ENCODE measurements at regions not wholly inside any gene's neighbourhood (a gene's known extent, or its start where the extent isn't known, plus 50 kb on each side); places are given as distances from the start of the nearest gene placed in this dataset.

DNA sequence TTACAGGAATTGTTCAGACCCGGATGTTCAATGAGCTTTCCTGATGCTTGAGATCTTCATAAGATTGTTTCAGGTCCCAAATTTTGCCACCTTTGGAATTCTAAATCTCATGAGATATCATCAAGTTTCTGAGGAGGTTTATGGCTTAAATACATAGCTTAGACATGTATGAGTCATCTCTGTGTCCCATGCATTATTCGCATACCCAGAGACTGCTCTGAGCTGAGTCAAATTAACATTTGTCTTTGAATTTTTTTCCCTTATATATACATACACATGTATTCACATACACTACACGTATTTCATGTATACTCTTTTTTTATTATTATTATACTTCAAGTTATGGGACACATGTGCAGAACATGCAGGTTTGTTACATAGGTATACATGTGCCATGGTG, 744.6 kb downstream of the BRINP1 start:
- no peak overlapping the region for H3K4me3 ChIP-seq (ENCODE audit: low read depth in 1 of 2, low read length in 2 of 2)
- WGBS, 2 donors: 75 to 83% methylated on average over 3 of the region's 3 CpGs

GRCh38 chr9:118630079-118630478, 739.2 kb downstream of the BRINP1 start:
- H3K4me1 ChIP-seq (ENCODE audit: control insufficient read depth in 2 of 2, insufficient read depth in 2 of 2, low read length in 1 of 2): no peaks in the 10 kb centered on the region
- no peaks in the 10 kb centered on the region for H3K36me3 ChIP-seq (ENCODE audit: control insufficient read depth in 2 of 2, insufficient read depth in 2 of 2, low read length in 1 of 2)
- no peak overlapping the region for H3K4me3 ChIP-seq (ENCODE audit: low read depth in 1 of 2, low read length in 2 of 2)
- H3K27ac ChIP-seq (ENCODE audit: low read depth in 2 of 2, low read length in 1 of 2): no peak overlapping the region
- 55 to 57% methylated on average over 2 of the region's 2 CpGs for WGBS, 2 donors
- no peaks in the 10 kb centered on the region for H3K9me3 ChIP-seq (ENCODE audit: control insufficient read depth in 2 of 2, insufficient read depth in 1 of 2, low read depth in 1 of 2, low read length in 1 of 2)
- H3K27me3 ChIP-seq (ENCODE audit: control insufficient read depth in 1 of 2, insufficient read depth in 2 of 2, low read length in 2 of 2): no peaks in the 10 kb centered on the region

More for the DNA sequence above, 744.6 kb downstream of the BRINP1 start:
- H3K9me3 ChIP-seq (ENCODE audit: control insufficient read depth in 2 of 2, insufficient read depth in 1 of 2, low read depth in 1 of 2, low read length in 1 of 2): peaks cover 0 to 2% of the 10 kb centered on the region in 2 donors
- no peaks in the 10 kb centered on the region for H3K27me3 ChIP-seq (ENCODE audit: control insufficient read depth in 1 of 2, insufficient read depth in 2 of 2, low read length in 2 of 2)
- H3K27ac ChIP-seq (ENCODE audit: low read depth in 2 of 2, low read length in 1 of 2): no peak overlapping the region
- no peaks in the 10 kb centered on the region for H3K4me1 ChIP-seq (ENCODE audit: control insufficient read depth in 2 of 2, insufficient read depth in 2 of 2, low read length in 1 of 2)
- no peaks in the 10 kb centered on the region for H3K36me3 ChIP-seq (ENCODE audit: control insufficient read depth in 2 of 2, insufficient read depth in 2 of 2, low read length in 1 of 2)

DNA sequence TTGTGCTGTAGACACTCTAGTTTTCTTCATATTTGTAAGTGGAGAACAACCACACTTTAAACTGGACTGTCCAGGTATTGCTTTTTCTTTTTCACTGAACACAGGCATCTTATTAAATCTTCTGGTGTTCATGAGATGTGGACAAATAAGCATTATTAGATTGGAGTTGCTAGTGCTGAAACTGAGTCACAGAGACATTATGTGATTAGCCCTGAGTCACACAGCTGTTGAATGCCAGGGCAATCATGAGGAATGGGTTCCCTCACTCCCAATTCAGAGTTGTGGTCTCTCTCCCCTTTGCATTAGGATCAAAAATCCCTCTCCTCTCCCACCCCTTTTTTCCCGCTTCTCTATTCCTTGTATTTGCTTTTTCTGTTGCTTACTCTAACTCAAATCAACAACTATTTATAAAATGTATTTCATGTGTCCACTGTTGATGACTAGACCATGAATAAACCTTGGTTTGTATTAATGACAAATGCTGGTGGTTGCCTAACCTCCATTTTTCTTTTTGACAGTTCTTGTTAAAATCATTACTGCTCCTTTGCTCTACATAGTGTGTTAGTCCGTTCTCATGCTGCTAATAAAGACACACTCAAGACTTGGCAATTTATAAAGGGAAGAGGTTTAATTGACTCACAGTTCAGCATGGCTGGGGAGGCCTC, 738.2 kb downstream of the BRINP1 start:
- Histone ChIP-seq H3K36me3 (ENCODE audit: control insufficient read depth in 2 of 2, insufficient read depth in 2 of 2, low read length in 1 of 2) (no peaks in the 10 kb centered on the region), H3K9me3 (ENCODE audit: control insufficient read depth in 2 of 2, insufficient read depth in 1 of 2, low read depth in 1 of 2, low read length in 1 of 2) (no peaks in the 10 kb centered on the region), H3K27me3 (ENCODE audit: control insufficient read depth in 1 of 2, insufficient read depth in 2 of 2, low read length in 2 of 2) (no peaks in the 10 kb centered on the region), H3K27ac (ENCODE audit: low read depth in 2 of 2, low read length in 1 of 2) (no peak overlapping the region), H3K4me1 (ENCODE audit: control insufficient read depth in 2 of 2, insufficient read depth in 2 of 2, low read length in 1 of 2) (no peaks in the 10 kb centered on the region), H3K4me3 (ENCODE audit: low read depth in 1 of 2, low read length in 2 of 2) (no peak overlapping the region)
- WGBS, 2 donors: 77 to 79% methylated on average over 2 of the region's 2 CpGs

- no peaks in the 10 kb centered on the region for H3K9me3 ChIP-seq (ENCODE audit: control insufficient read depth in 2 of 2, insufficient read depth in 1 of 2, low read depth in 1 of 2, low read length in 1 of 2)
- no peaks in the 10 kb centered on the region for H3K36me3 ChIP-seq (ENCODE audit: control insufficient read depth in 2 of 2, insufficient read depth in 2 of 2, low read length in 1 of 2)
- H3K4me3 ChIP-seq (ENCODE audit: low read depth in 1 of 2, low read length in 2 of 2): no peak overlapping the region
- no peak overlapping the region for H3K27ac ChIP-seq (ENCODE audit: low read depth in 2 of 2, low read length in 1 of 2)
- H3K4me1 ChIP-seq (ENCODE audit: control insufficient read depth in 2 of 2, insufficient read depth in 2 of 2, low read length in 1 of 2): no peaks in the 10 kb centered on the region
- 73 to 82% methylated on average over 4 of the region's 4 CpGs for WGBS, 2 donors
- no peaks in the 10 kb centered on the region for H3K27me3 ChIP-seq (ENCODE audit: control insufficient read depth in 1 of 2, insufficient read depth in 2 of 2, low read length in 2 of 2)
These were observed 737.3 kb downstream of the BRINP1 start for GRCh38 chr9:118631956-118632355.

DNA sequence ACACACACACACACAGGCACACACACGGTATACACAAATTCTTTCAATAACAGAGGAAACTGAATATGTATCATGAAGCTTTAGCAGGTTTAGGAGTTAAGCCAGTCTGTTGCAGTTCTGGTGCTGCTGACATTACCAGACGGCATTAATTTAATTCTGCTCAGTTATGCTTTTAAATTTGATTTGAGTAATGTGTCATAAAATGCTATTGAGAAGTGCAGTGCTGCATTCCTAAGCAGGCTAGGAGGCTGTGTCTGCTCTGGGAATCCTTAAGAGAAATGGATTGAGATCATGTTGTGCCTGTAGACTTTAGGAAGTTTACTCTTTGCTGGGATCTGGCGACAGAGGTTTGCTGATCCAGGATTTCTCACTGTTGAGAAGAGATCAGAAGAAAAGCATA, 733.8 kb downstream of the BRINP1 start:
- no peak overlapping the region for H3K4me3 ChIP-seq (ENCODE audit: low read depth in 1 of 2, low read length in 2 of 2)
- 56 to 67% methylated on average over 3 of the region's 3 CpGs for WGBS, 2 donors
- H3K36me3 ChIP-seq (ENCODE audit: control insufficient read depth in 2 of 2, insufficient read depth in 2 of 2, low read length in 1 of 2): no peaks in the 10 kb centered on the region
- H3K27ac ChIP-seq (ENCODE audit: low read depth in 2 of 2, low read length in 1 of 2): no peak overlapping the region
- no peaks in the 10 kb centered on the region for H3K9me3 ChIP-seq (ENCODE audit: control insufficient read depth in 2 of 2, insufficient read depth in 1 of 2, low read depth in 1 of 2, low read length in 1 of 2)
- no peaks in the 10 kb centered on the region for H3K27me3 ChIP-seq (ENCODE audit: control insufficient read depth in 1 of 2, insufficient read depth in 2 of 2, low read length in 2 of 2)
- no peaks in the 10 kb centered on the region for H3K4me1 ChIP-seq (ENCODE audit: control insufficient read depth in 2 of 2, insufficient read depth in 2 of 2, low read length in 1 of 2)

- Histone ChIP-seq H3K36me3 (ENCODE audit: control insufficient read depth in 2 of 2, insufficient read depth in 2 of 2, low read length in 1 of 2) (no peaks in the 10 kb centered on the region), H3K27me3 (ENCODE audit: control insufficient read depth in 1 of 2, insufficient read depth in 2 of 2, low read length in 2 of 2) (no peaks in the 10 kb centered on the region), H3K9me3 (ENCODE audit: control insufficient read depth in 2 of 2, insufficient read depth in 1 of 2, low read depth in 1 of 2, low read length in 1 of 2) (no peaks in the 10 kb centered on the region), H3K4me3 (ENCODE audit: low read depth in 1 of 2, low read length in 2 of 2) (no peak overlapping the region), H3K4me1 (ENCODE audit: control insufficient read depth in 2 of 2, insufficient read depth in 2 of 2, low read length in 1 of 2) (no peaks in the 10 kb centered on the region), H3K27ac (ENCODE audit: low read depth in 2 of 2, low read length in 1 of 2) (no peak overlapping the region)
- WGBS, 2 donors: 87 to 95% methylated on average over 2 of the region's 2 CpGs
These were observed 731.6 kb downstream of the BRINP1 start for GRCh38 chr9:118637681-118638080.

DNA sequence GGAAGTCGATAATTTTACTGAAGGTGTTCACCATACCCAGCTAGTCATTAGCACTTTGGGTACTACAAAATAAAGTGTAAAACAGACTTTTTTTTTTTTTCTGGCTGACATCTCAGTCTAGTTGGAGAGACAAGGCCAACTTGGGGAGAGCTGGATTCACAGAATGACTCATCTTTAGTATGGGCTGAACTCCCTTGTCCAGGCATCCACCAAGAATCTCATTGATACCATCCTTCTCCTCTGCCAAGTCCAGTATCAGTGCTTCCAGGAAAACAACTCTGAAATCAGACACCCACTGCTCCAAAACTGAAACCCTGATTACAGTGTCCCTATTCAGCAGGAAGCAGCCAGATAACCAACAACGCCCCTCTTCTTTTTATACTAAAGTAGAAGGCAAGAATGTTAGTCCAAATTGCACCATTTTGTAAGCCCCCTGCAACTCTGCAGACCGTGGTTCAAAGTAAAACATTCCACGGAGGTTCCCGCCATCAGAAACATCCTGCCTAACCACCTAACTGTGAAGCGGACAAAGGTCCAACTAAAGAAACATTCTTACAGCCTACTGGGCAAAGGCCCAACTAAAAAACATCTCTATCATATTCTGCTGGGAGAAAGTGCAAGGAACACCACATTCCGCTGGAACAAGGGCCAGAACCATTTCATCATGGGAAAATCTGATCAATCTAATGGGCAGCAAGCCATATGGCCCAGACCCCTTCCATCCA, 728.2 kb downstream of the BRINP1 start:
- no peak overlapping the region for H3K4me3 ChIP-seq (ENCODE audit: low read depth in 1 of 2, low read length in 2 of 2)
- H3K9me3 ChIP-seq (ENCODE audit: control insufficient read depth in 2 of 2, insufficient read depth in 1 of 2, low read depth in 1 of 2, low read length in 1 of 2): no peaks in the 10 kb centered on the region
- no peaks in the 10 kb centered on the region for H3K36me3 ChIP-seq (ENCODE audit: control insufficient read depth in 2 of 2, insufficient read depth in 2 of 2, low read length in 1 of 2)
- no peaks in the 10 kb centered on the region for H3K4me1 ChIP-seq (ENCODE audit: control insufficient read depth in 2 of 2, insufficient read depth in 2 of 2, low read length in 1 of 2)
- no peak overlapping the region for H3K27ac ChIP-seq (ENCODE audit: low read depth in 2 of 2, low read length in 1 of 2)
- no peaks in the 10 kb centered on the region for H3K27me3 ChIP-seq (ENCODE audit: control insufficient read depth in 1 of 2, insufficient read depth in 2 of 2, low read length in 2 of 2)
- 81 to 83% methylated on average over 7 of the region's 7 CpGs for WGBS, 2 donors

- H3K4me1 ChIP-seq (ENCODE audit: control insufficient read depth in 2 of 2, insufficient read depth in 2 of 2, low read length in 1 of 2): no peaks in the 10 kb centered on the region
- H3K27ac ChIP-seq (ENCODE audit: low read depth in 2 of 2, low read length in 1 of 2): no peak overlapping the region
- no peaks in the 10 kb centered on the region for H3K9me3 ChIP-seq (ENCODE audit: control insufficient read depth in 2 of 2, insufficient read depth in 1 of 2, low read depth in 1 of 2, low read length in 1 of 2)
- no peaks in the 10 kb centered on the region for H3K36me3 ChIP-seq (ENCODE audit: control insufficient read depth in 2 of 2, insufficient read depth in 2 of 2, low read length in 1 of 2)
- no peaks in the 10 kb centered on the region for H3K27me3 ChIP-seq (ENCODE audit: control insufficient read depth in 1 of 2, insufficient read depth in 2 of 2, low read length in 2 of 2)
- 28 to 33% methylated on average over 2 of the region's 2 CpGs for WGBS, 2 donors
- no peak overlapping the region for H3K4me3 ChIP-seq (ENCODE audit: low read depth in 1 of 2, low read length in 2 of 2)
These were observed 726.1 kb downstream of the BRINP1 start for GRCh38 chr9:118643118-118643517.

GRCh38 chr9:118644066-118644465, 725.2 kb downstream of the BRINP1 start:
- Histone ChIP-seq H3K36me3 (ENCODE audit: control insufficient read depth in 2 of 2, insufficient read depth in 2 of 2, low read length in 1 of 2) (no peaks in the 10 kb centered on the region), H3K4me1 (ENCODE audit: control insufficient read depth in 2 of 2, insufficient read depth in 2 of 2, low read length in 1 of 2) (no peaks in the 10 kb centered on the region), H3K4me3 (ENCODE audit: low read depth in 1 of 2, low read length in 2 of 2) (no peak overlapping the region), H3K27ac (ENCODE audit: low read depth in 2 of 2, low read length in 1 of 2) (no peak overlapping the region), H3K27me3 (ENCODE audit: control insufficient read depth in 1 of 2, insufficient read depth in 2 of 2, low read length in 2 of 2) (no peaks in the 10 kb centered on the region), H3K9me3 (ENCODE audit: control insufficient read depth in 2 of 2, insufficient read depth in 1 of 2, low read depth in 1 of 2, low read length in 1 of 2) (no peaks in the 10 kb centered on the region)
- WGBS, 2 donors: 93 to 95% methylated on average over 1 of the region's 1 CpG

DNA sequence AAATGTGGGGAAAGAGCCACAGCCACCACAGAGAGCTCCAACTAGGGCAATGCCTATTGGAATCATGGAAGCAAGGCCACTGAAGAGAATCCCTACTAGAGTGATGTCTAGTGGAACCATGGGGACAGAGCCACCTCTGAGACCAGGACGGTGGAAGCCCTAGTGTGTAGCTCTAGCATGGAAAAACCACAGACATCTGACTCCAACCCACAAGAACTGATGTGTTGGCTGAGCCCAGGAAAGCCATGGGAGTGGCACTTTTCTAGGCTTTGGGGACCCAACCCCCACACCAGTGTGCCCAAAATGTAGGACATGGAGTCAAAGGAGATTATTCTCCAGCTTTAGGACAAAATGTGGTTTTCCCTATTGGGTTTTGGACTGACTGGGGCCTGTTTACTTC, 721.9 kb downstream of the BRINP1 start:
- WGBS, 2 donors: 73 to 76% methylated on average over 1 of the region's 1 CpG
- no peak overlapping the region for H3K4me3 ChIP-seq (ENCODE audit: low read depth in 1 of 2, low read length in 2 of 2)
- H3K9me3 ChIP-seq (ENCODE audit: control insufficient read depth in 2 of 2, insufficient read depth in 1 of 2, low read depth in 1 of 2, low read length in 1 of 2): no peaks in the 10 kb centered on the region
- no peaks in the 10 kb centered on the region for H3K27me3 ChIP-seq (ENCODE audit: control insufficient read depth in 1 of 2, insufficient read depth in 2 of 2, low read length in 2 of 2)
- H3K36me3 ChIP-seq (ENCODE audit: control insufficient read depth in 2 of 2, insufficient read depth in 2 of 2, low read length in 1 of 2): no peaks in the 10 kb centered on the region
- H3K4me1 ChIP-seq (ENCODE audit: control insufficient read depth in 2 of 2, insufficient read depth in 2 of 2, low read length in 1 of 2): no peaks in the 10 kb centered on the region
- no peak overlapping the region for H3K27ac ChIP-seq (ENCODE audit: low read depth in 2 of 2, low read length in 1 of 2)
